A549 (cell line): ENCODE measurements at regions not wholly inside any gene's neighbourhood (a gene's known extent, or its start where the extent isn't known, plus 50 kb on each side); places are given as distances from the start of the nearest gene placed in this dataset.
A peak's percentile ranks its signal among the peaks of the same experiment; 100 is the strongest.

Experiments used
- ATAC-seq, 2 experiments: fragments of 200-7000 bp in 1 of 2; fragments of >200 bp in 1 of 2; cut with Nextera tagmentation in 1 of 2; cut with Tn5 transposase in 1 of 2; 3 replicates each; pipeline versions ENCODE4 v1.8.0 to v1.9.1; 2018 to 2020; ENCODE audit warnings: mild to moderate bottlenecking in 1 of 2, moderate library complexity in 1 of 2
- CTCF ChIA-PET: fragments of 300-600 bp; sonication (Branson Sonifier 250); formaldehyde crosslinking; extraction: SDS; loops from one replicate; lab custom pipeline; 2021; ENCODE audit warnings: antibody characterized with exemption, inconsistent platforms; lab: Yijun Ruan, JAX
- POLR2A ChIA-PET: fragments of 350-600 bp; formaldehyde crosslinking; extraction: SDS; loops from one replicate; lab custom pipeline; 2021; ENCODE audit warnings: antibody characterized with exemption, inconsistent platforms; lab: Yijun Ruan, JAX
- DNase-seq, 2 experiments: peaks; one replicate each; pipeline versions ENCODE4 v3.0.0 to v3.0.0-alpha.2; 2011 to 2016; ENCODE audit warnings: low read depth in 1 of 2, low spot score in 1 of 2
- FAIRE-seq: peaks from 2 replicates; lab custom pipeline; 2011; peaks lifted over from hg19 to GRCh38; lab: Jason Lieb, UNC
- H3K27ac ChIP-seq, 2 experiments: fragments of >200 bp; sonication (Bioruptor Twin); formaldehyde crosslinking; 3 replicates each; pipeline ENCODE4 v1.5.1; 2016 to 2017
- H3K4me1 ChIP-seq: fragments of >200 bp; sonication (Bioruptor Twin); formaldehyde crosslinking; 3 replicates; pipeline ENCODE4 v1.6.1; 2016
- H3K4me2 ChIP-seq: fragments of >200 bp; sonication (Bioruptor Twin); formaldehyde crosslinking; 3 replicates; pipeline ENCODE4 v1.6.1; 2016
- H3K4me3 ChIP-seq: fragments of >200 bp; sonication (Bioruptor Twin); formaldehyde crosslinking; 3 replicates; pipeline ENCODE4 v1.5.1; 2016
- H3K9me3 ChIP-seq: fragments of >200 bp; sonication (Bioruptor Twin); formaldehyde crosslinking; 3 replicates; pipeline ENCODE4 v1.6.1; 2016
- BHLHE40 ChIP-seq: IDR thresholded peaks from 2 replicates; pipeline ENCODE4 v1.6.1; 2012; ENCODE audit warnings: low read depth, low read length, inconsistent platforms
- CBX2 ChIP-seq: fragments of 200-600 bp; sonication (generic); IDR thresholded peaks from 2 replicates; pipeline ENCODE4 v1.6.1; 2016; ENCODE audit warnings: low read depth, mild to moderate bottlenecking, borderline replicate concordance
- CEBPB ChIP-seq, 2 experiments: fragments of >200 bp in 1 of 2; sonication (Bioruptor Twin) in 1 of 2; formaldehyde crosslinking in 1 of 2; IDR thresholded peaks; 2 replicates each; pipeline ENCODE4 v1.6.1; 2012 to 2016
- CHD4 ChIP-seq: fragments of 200-600 bp; sonication (generic); IDR thresholded peaks from 2 replicates; pipeline ENCODE4 v1.6.1; 2016; ENCODE audit warnings: antibody characterized with exemption, mild to moderate bottlenecking, borderline replicate concordance
- EHMT2 ChIP-seq: fragments of 200-600 bp; sonication (generic); IDR thresholded peaks from 2 replicates; pipeline ENCODE4 v1.6.1; 2016; ENCODE audit warnings: antibody characterized with exemption, low read depth, mild to moderate bottlenecking, moderate library complexity
- ESRRA ChIP-seq: fragments of 150-350 bp; IDR thresholded peaks from 2 replicates; pipeline ENCODE4 v1.6.1; 2014; ENCODE audit warnings: mild to moderate bottlenecking, low read length, borderline replicate concordance
- HMGXB4 ChIP-seq: fragments of 250-450 bp; sonication (Bioruptor Pico); IDR thresholded peaks from 2 replicates; pipeline ENCODE4 v1.5.0; 2021; ENCODE audit warnings: mild to moderate bottlenecking, moderate library complexity, borderline replicate concordance
- HOXA7 ChIP-seq: fragments of 250-450 bp; sonication (Bioruptor Pico); IDR thresholded peaks from 2 replicates; pipeline ENCODE4 v1.5.0; 2020; ENCODE audit warnings: mild to moderate bottlenecking, moderate library complexity
- KDM1A ChIP-seq: fragments of 200-600 bp; sonication (generic); IDR thresholded peaks from 2 replicates; pipeline ENCODE4 v1.6.1; 2016; ENCODE audit warnings: low read depth, mild to moderate bottlenecking
- MYC ChIP-seq: IDR thresholded peaks from 2 replicates; pipeline ENCODE4 v1.6.1; 2012; ENCODE audit warnings: mild to moderate bottlenecking, inconsistent platforms, low read length, improper control_type of control experiment, borderline replicate concordance
- NPAS2 ChIP-seq: fragments of 250-450 bp; sonication (Bioruptor Pico); IDR thresholded peaks from 2 replicates; pipeline ENCODE4 v1.8.0; 2022; ENCODE audit warnings: mild to moderate bottlenecking, moderate library complexity, borderline replicate concordance
- NR3C1 ChIP-seq: fragments of >200 bp; sonication (Bioruptor Twin); formaldehyde crosslinking; IDR thresholded peaks from 3 replicates; pipeline ENCODE4 v1.6.1; 2017
- PHF8 ChIP-seq: fragments of 200-600 bp; sonication (generic); IDR thresholded peaks from 2 replicates; pipeline ENCODE4 v1.6.1; 2016; ENCODE audit warnings: low read depth, mild to moderate bottlenecking, antibody characterized with exemption, moderate library complexity, borderline replicate concordance
- POLR2AphosphoS2 ChIP-seq: conservative IDR thresholded peaks from 2 replicates; pipeline ENCODE4 v1.6.1; 2012; ENCODE audit warnings: low read length, improper control_type of control experiment, inconsistent platforms
- RAD21 ChIP-seq, 2 experiments: fragments of >200 bp in 1 of 2; sonication (Bioruptor Twin) in 1 of 2; formaldehyde crosslinking in 1 of 2; IDR thresholded peaks in 1 of 2; conservative IDR thresholded peaks in 1 of 2; 2 replicates in 1 of 2; 3 replicates in 1 of 2; pipeline ENCODE4 v1.6.1; 2012 to 2018; ENCODE audit warnings: inconsistent platforms in 1 of 2
- RNF2 ChIP-seq: fragments of 200-600 bp; sonication (generic); IDR thresholded peaks from 2 replicates; pipeline ENCODE4 v1.6.1; 2016; ENCODE audit warnings: low read depth, mild to moderate bottlenecking, antibody characterized with exemption, moderate library complexity, borderline replicate concordance
- SMC3 ChIP-seq: fragments of >200 bp; sonication (Bioruptor Twin); formaldehyde crosslinking; IDR thresholded peaks from 3 replicates; pipeline ENCODE4 v1.6.1; 2018; ENCODE audit warnings: inconsistent platforms
- SREBF2 ChIP-seq: fragments of 450-650 bp; IDR thresholded peaks from 2 replicates; pipeline ENCODE4 v1.6.1; 2014; ENCODE audit warnings: mild to moderate bottlenecking, moderate library complexity
- TP53 ChIP-seq: fragments of 250-450 bp; sonication (Bioruptor Pico); IDR thresholded peaks from 2 replicates; pipeline ENCODE4 v1.5.0; 2021; ENCODE audit warnings: mild to moderate bottlenecking, moderate library complexity
- ZFP36 ChIP-seq: fragments of 450-650 bp; IDR thresholded peaks from 2 replicates; pipeline ENCODE4 v1.6.1; 2014; ENCODE audit warnings: borderline replicate concordance; ENCODE audit not compliant: partially characterized antibody
- ZSCAN20 ChIP-seq: fragments of 250-450 bp; sonication (Bioruptor Pico); IDR thresholded peaks from 2 replicates; pipeline ENCODE4 v1.8.0; 2022; ENCODE audit warnings: mild to moderate bottlenecking, moderate library complexity
- WGBS: methylation state at CpG from one replicate; pipeline ENCODE4 v1.1.6; 2017; ENCODE audit errors: missing lambda C conversion rate; 5-methylcytosine and 5-hydroxymethylcytosine counted together

GRCh38 chr12:124420996-124421674 lies 126.2 kb downstream of the RFLNA start:
- H3K4me3 ChIP-seq: no peak overlapping the region
- ATAC-seq: no peak
- H3K9me3 ChIP-seq: no peaks in the 10 kb centered on the region
- no peak for TF ChIP-seq SMC3
- TF ChIP-seq NR3C1: no peak
- no peak for TF ChIP-seq ZSCAN20 (CRISPR knock-in tag)
- TF ChIP-seq SREBF2: no peak
- no peak for TF ChIP-seq CEBPB (IDR thresholded peaks at IDR 0.05)
- no peak for TF ChIP-seq TP53 (CRISPR knock-in tag)
- TF ChIP-seq MYC: no peak
- no peak for TF ChIP-seq HMGXB4 (CRISPR knock-in tag)
- no peak for TF ChIP-seq ZFP36
- TF ChIP-seq ESRRA: no peak
- no peak for TF ChIP-seq PHF8
- no peak for TF ChIP-seq CBX2
- TF ChIP-seq POLR2AphosphoS2: no peak
- no peak for TF ChIP-seq HOXA7 (CRISPR knock-in tag)
- no peak for FAIRE-seq
- H3K4me1 ChIP-seq: peaks cover 38% of the 10 kb centered on the region
- WGBS: 95% methylated on average over 20 of the region's 20 CpGs
- peak overlapping the region; percentile 91 to 99 for H3K27ac ChIP-seq
- POLR2A ChIA-PET: interaction anchor here (1.9 kb wide), 1 partner anchor 32 kb away, joined by 6 read pairs; no protein-coding TSS in a partner anchor
- CTCF ChIA-PET: interaction anchor here (1.2 to 2.2 kb wide), 3 partner anchors 12 to 29 kb away, joined by 4 to 6 read pairs (median 6); no protein-coding TSS in a partner anchor
- peak overlapping the region; percentile 99 for H3K4me2 ChIP-seq
- DNase-seq: no peak

- H3K4me1 ChIP-seq: peaks cover 38% of the 10 kb centered on the region
- FAIRE-seq: no peak
- no peaks in the 10 kb centered on the region for H3K9me3 ChIP-seq
- DNase-seq: no peak
- ChIA-PET CTCF (interaction anchor here (0.6 to 2.1 kb wide), 6 partner anchors 11 to 40 kb away, joined by 3 to 6 read pairs (median 4); no protein-coding TSS in a partner anchor), POLR2A (no interaction called here)
- peak overlapping the region in 1 of 2 experiments; percentile 91; a peak in 3 of 6 replicates for H3K27ac ChIP-seq
- WGBS: 94% methylated on average over 28 of the region's 28 CpGs
- no peak overlapping the region for H3K4me2 ChIP-seq
- no peak overlapping the region for H3K4me3 ChIP-seq
- ATAC-seq: no peak
- no peak for TF ChIP-seq CHD4
- TF ChIP-seq KDM1A: peak; percentile 58; the same call in 1 of the 2 replicates
- TF ChIP-seq, all 56 proteins: peak for 1
Observed at GRCh38 chr12:124420041-124420995, 125.4 kb downstream of the RFLNA start.

- WGBS: 90% methylated on average over 21 of the region's 21 CpGs
- ChIA-PET CTCF (interaction anchor here (0.6 to 1.4 kb wide), 6 partner anchors 15 to 274 kb away, joined by 3 to 4 read pairs (median 3); no protein-coding TSS in a partner anchor), POLR2A (no interaction called here)
- H3K4me2 ChIP-seq: no peak overlapping the region
- TF ChIP-seq BHLHE40 (no peak), RNF2 (no peak), NPAS2 (CRISPR knock-in tag) (no peak), RAD21 (conservative IDR thresholded peaks at IDR 0.05 in 1 of 2, IDR thresholded peaks at IDR 0.05 in 1 of 2) (no peak), ZSCAN20 (CRISPR knock-in tag) (no peak), SREBF2 (no peak), EHMT2 (no peak)
- TF ChIP-seq, all 56 proteins: peak for 0
- H3K4me1 ChIP-seq: peaks cover 34% of the 10 kb centered on the region
- H3K27ac ChIP-seq: peak overlapping the region in 1 of 2 experiments; percentile 45; a peak in 3 of 6 replicates
- FAIRE-seq: no peak
- no peak overlapping the region for H3K4me3 ChIP-seq
- no peaks in the 10 kb centered on the region for H3K9me3 ChIP-seq
- ATAC-seq: no peak
- no peak for DNase-seq
Observed at GRCh38 chr12:124419292-124420040, 124.6 kb downstream of the RFLNA start.
